ENCODE measurements at regions not wholly inside any gene's neighbourhood (a gene's known extent, or its start where the extent isn't known, plus 50 kb on each side); places are given as distances from the start of the nearest gene placed in this dataset.

- peak; percentile 53 for DNase-seq
- Histone ChIP-seq H3K18ac (ENCODE audit: insufficient read length, low read depth, low read length) (peak overlapping the region; percentile 18), H3K9me3 (ENCODE audit: control insufficient read depth, low read depth, low read length) (peaks cover 16% of the 10 kb centered on the region), H4K91ac (ENCODE audit: insufficient read length, low read depth, low read length) (no peak overlapping the region), H2BK120ac (ENCODE audit: low read depth, low read length, poor library complexity, severe bottlenecking) (no peak overlapping the region), H2BK5ac (ENCODE audit: insufficient read length, low read length) (peak overlapping the region; percentile 66), H2BK12ac (ENCODE audit: insufficient read length, low read depth, low read length) (no peak overlapping the region), H3K4ac (ENCODE audit: low read depth, low read length) (no peak overlapping the region), H3K79me2 (ENCODE audit: insufficient read depth, low read length) (no peaks in the 10 kb centered on the region; the same call in 1 of the 2 replicates), H3K14ac (ENCODE audit: insufficient read depth, low read length) (peak overlapping the region; percentile 32; the same call in 1 of the 2 replicates), H3K79me1 (ENCODE audit: insufficient read depth, low read depth, low read length, poor library complexity, severe bottlenecking) (no peaks in the 10 kb centered on the region), H3K9ac (ENCODE audit: extremely low read depth, insufficient read length, low read length) (peak overlapping the region; percentile 56), H3K4me2 (ENCODE audit: insufficient read depth, insufficient read length, low read length) (peak overlapping the region; percentile 50), H2AK5ac (ENCODE audit: insufficient read length, low read length) (peak overlapping the region; percentile 53), H4K5ac (ENCODE audit: insufficient read length, low read depth, low read length) (peak overlapping the region; percentile 33), H3K23ac (ENCODE audit: insufficient read length, low read depth, low read length) (no peak overlapping the region), H4K8ac (replicated peaks; ENCODE audit: insufficient read length, low read depth, low read length) (no peak overlapping the region), H2BK20ac (ENCODE audit: low read depth, low read length, poor library complexity, severe bottlenecking) (no peak overlapping the region), H4K20me1 (ENCODE audit: control insufficient read depth, insufficient read depth, insufficient read length) (no peaks in the 10 kb centered on the region), H3T11ph (ENCODE audit: low read length) (no peak overlapping the region), H3K27ac (ENCODE audit: insufficient read length, low read depth, low read length) (peak overlapping the region; percentile 92), H3K23me2 (ENCODE audit: insufficient read length, low read depth, low read length, poor library complexity, severe bottlenecking) (peaks cover 4% of the 10 kb centered on the region), H3K4me1 (ENCODE audit: insufficient read depth, low read length) (peaks cover 24% of the 10 kb centered on the region), H3K27me3 (ENCODE audit: insufficient read depth, low read length) (no peaks in the 10 kb centered on the region), H2BK15ac (ENCODE audit: low read depth, low read length) (no peak overlapping the region), H3K56ac (ENCODE audit: insufficient read length, low read depth, low read length) (peak overlapping the region; percentile 42), H2AFZ (ENCODE audit: low read length) (no peak overlapping the region)
- Mint-ChIP-seq H3K4me1 (peaks cover 69 to 83% of the 10 kb centered on the region in 2 experiments), H3K27me3 (ENCODE audit: low read depth) (peaks cover 3% of the 10 kb centered on the region; the same call in 1 of the 2 replicates), H3K27ac (peak overlapping the region; percentile 82 to 99 (median 97)), H3K9me3 (peaks cover 25 to 26% of the 10 kb centered on the region in 2 experiments), H3K36me3 (ENCODE audit: insufficient read depth in 1 of 3, low read depth in 3 of 3) (peaks cover 14 to 26% (median 20%) of the 10 kb centered on the region in 3 experiments), H3K4me3 (peak overlapping the region; percentile 49 to 57)
- WGBS (ENCODE audit: extremely low coverage, insufficient read length, low lambda C conversion rate) = no CpG with 5 or more reads among the region's 11 CpGs
- TF ChIP-seq CTCF (conservative IDR thresholded peaks at IDR 0.05) = no peak
Observed at GRCh38 chr6:14380901-14381828, 263.6 kb downstream of the CD83 start.
